PC-3 (cell line): ENCODE measurements at regions not wholly inside any gene's neighbourhood (a gene's known extent, or its start where the extent isn't known, plus 50 kb on each side); places are given as distances from the start of the nearest gene placed in this dataset.

ENCODE experiments used
- ATAC-seq: fragments of 200-7000 bp; cut with Tn5 transposase; 2 replicates; pipeline ENCODE4 v1.9.1; 2020; ENCODE audit warnings: mild to moderate bottlenecking, moderate library complexity
- BruUV-seq: library from RNA; stranded (reverse); fragments of 400-500 nt; replicated peaks from 2 replicates; lab custom pipeline; 2021; lab: Mats Ljungman, UMichigan
- CTCF ChIA-PET: fragments of 300-600 bp; sonication (Branson Sonifier 250); formaldehyde crosslinking; loops from one replicate; lab custom pipeline; 2022; ENCODE audit warnings: antibody characterized with exemption; lab: Charles Lee
- POLR2A ChIA-PET: fragments of 300-600 bp; sonication (Branson Sonifier 250); formaldehyde crosslinking; loops from one replicate; lab custom pipeline; 2022; ENCODE audit warnings: antibody characterized with exemption; ENCODE audit not compliant: unreplicated experiment; lab: Charles Lee
- DNase-seq: peaks from one replicate; pipeline ENCODE4 v3.0.0-alpha.2; 2015
- H2AFZ ChIP-seq: fragments of 300-600 bp; sonication (generic); 2 replicates; pipeline ENCODE4 v1.6.0; 2016; ENCODE audit warnings: antibody characterized with exemption, low read length
- H3F3A ChIP-seq: fragments of 300-600 bp; sonication (generic); one replicate; pipeline ENCODE4 v1.6.0; 2017; ENCODE audit warnings: antibody characterized with exemption, low read length, control low read depth, mild to moderate bottlenecking; ENCODE audit not compliant: unreplicated experiment
- H3K27ac ChIP-seq: fragments of 300-600 bp; sonication (generic); 2 replicates; pipeline ENCODE4 v1.5.1; 2016; ENCODE audit warnings: mild to moderate bottlenecking, low read length
- H3K27me3 ChIP-seq: fragments of 300-600 bp; sonication (generic); 2 replicates; pipeline ENCODE4 v1.6.1; 2016; ENCODE audit warnings: low read length, mixed read lengths
- H3K36me3 ChIP-seq: fragments of 300-600 bp; sonication (generic); 2 replicates; pipeline ENCODE4 v1.6.1; 2016; ENCODE audit warnings: low read depth, mixed run types, low read length, mixed read lengths
- H3K4me1 ChIP-seq: fragments of 300-600 bp; sonication (generic); 2 replicates; pipeline ENCODE4 v1.5.1; 2016; ENCODE audit warnings: low read length; ENCODE audit not compliant: insufficient read depth
- H3K4me2 ChIP-seq: fragments of 300-600 bp; sonication (generic); 2 replicates; pipeline ENCODE4 v1.6.0; 2016; ENCODE audit warnings: low read length
- H3K4me3 ChIP-seq: fragments of 300-600 bp; sonication (generic); 2 replicates; pipeline ENCODE4 v1.5.1; 2016; ENCODE audit warnings: mild to moderate bottlenecking, low read length, mixed read lengths
- H3K79me2 ChIP-seq: fragments of 300-600 bp; sonication (generic); 2 replicates; pipeline ENCODE4 v1.6.1; 2017; ENCODE audit warnings: low read length, mixed read lengths
- H3K9ac ChIP-seq: fragments of 300-600 bp; sonication (generic); 2 replicates; pipeline ENCODE4 v1.6.0; 2016; ENCODE audit warnings: mild to moderate bottlenecking, low read length
- H3K9me2 ChIP-seq: fragments of 300-600 bp; sonication (generic); replicated peaks from 2 replicates; pipeline ENCODE4 v1.6.1; 2016; ENCODE audit warnings: mixed run types, low read length, mixed read lengths
- H3K9me3 ChIP-seq: fragments of 300-600 bp; sonication (generic); 2 replicates; pipeline ENCODE4 v1.6.1; 2016; ENCODE audit warnings: low read length, mixed read lengths
- H4K20me1 ChIP-seq: fragments of 300-600 bp; sonication (generic); 2 replicates; pipeline ENCODE4 v1.6.1; 2016; ENCODE audit warnings: low read length, mixed read lengths
- EZH2 ChIP-seq: fragments of 300-600 bp; sonication (generic); IDR thresholded peaks from one replicate; pipeline ENCODE4 v1.6.1; 2017; ENCODE audit warnings: antibody characterized with exemption, mild to moderate bottlenecking, low read length; ENCODE audit not compliant: unreplicated experiment
- EZH2phosphoT487 ChIP-seq: fragments of 300-600 bp; sonication (generic); IDR thresholded peaks from 2 replicates; pipeline ENCODE4 v1.6.1; 2018; ENCODE audit warnings: mild to moderate bottlenecking, antibody characterized with exemption, low read length, borderline replicate concordance
- intact Hi-C: fragments of 100-400 bp; cut with micrococcal nuclease; formaldehyde crosslinking; loops from 2 replicates; pipeline ENCODE4 v1.9.0; 2023
- TF ChIP-seq, protein P1 (sequence below): fragments of 300-600 bp; sonication (generic); conservative IDR thresholded peaks from 2 replicates; pipeline ENCODE4 v1.5.1; 2017; ENCODE audit warnings: antibody characterized with exemption, low read depth, mild to moderate bottlenecking, low read length

DNA sequence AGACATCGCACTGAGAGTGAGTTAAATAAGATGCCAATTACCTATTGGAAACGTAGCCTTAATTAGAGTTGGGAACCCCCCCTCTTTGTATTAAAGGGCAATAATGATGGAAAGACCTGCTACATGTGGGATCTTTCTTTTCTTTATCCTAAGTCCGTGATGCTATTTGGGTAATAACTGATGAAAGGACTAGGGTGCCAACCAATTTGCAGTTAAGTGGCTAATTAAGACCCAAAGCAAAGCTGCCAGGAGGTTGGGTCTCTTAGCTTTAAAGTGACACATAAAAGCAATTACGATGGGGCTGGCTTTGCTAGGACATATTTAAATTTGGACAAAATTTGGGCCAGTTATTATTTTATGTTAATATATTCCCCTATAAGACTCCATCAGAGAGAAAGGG, 728.8 kb downstream of the NR2F1-AS1 start:
- TF ChIP-seq EZH2phosphoT487 (no peak), EZH2 (no peak)
- no peaks in the 10 kb centered on the region for H3K79me2 ChIP-seq
- intact Hi-C loops, result no loop called here

DNA sequence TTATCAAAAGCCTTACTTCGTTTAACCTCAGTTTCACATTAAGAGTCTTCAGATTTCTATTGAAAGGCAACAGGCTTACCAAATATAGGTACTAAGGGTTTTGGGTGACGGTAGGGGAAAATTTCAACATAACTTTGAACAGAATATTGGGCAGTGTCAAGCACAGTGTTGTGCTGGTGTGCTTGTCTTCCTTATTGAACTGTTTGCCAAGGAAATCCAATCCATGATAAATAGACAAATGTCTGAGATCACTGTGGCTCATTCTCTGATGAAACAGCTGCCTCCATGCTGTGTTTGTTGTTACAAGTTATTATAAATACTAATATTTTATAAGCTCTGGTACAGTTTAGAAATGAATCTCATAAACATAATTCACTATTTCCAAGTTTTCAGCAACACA, 730.1 kb downstream of the NR2F1-AS1 start:
- H3K4me3 ChIP-seq, result no peak overlapping the region
- no peaks in the 10 kb centered on the region for H3K27me3 ChIP-seq
- intact Hi-C loops, result no loop called here
- H3K4me2 ChIP-seq, result no peak overlapping the region
- ChIA-PET POLR2A (no interaction called here), CTCF (no interaction called here)
- no peaks in the 10 kb centered on the region for H3K36me3 ChIP-seq
- H3K79me2 ChIP-seq, result no peaks in the 10 kb centered on the region
- H4K20me1 ChIP-seq, result no peaks in the 10 kb centered on the region
- no peak overlapping the region for H3K27ac ChIP-seq
- no peak for ATAC-seq
- TF ChIP-seq EZH2 (no peak), EZH2phosphoT487 (no peak)
- TF ChIP-seq, protein P1, sequence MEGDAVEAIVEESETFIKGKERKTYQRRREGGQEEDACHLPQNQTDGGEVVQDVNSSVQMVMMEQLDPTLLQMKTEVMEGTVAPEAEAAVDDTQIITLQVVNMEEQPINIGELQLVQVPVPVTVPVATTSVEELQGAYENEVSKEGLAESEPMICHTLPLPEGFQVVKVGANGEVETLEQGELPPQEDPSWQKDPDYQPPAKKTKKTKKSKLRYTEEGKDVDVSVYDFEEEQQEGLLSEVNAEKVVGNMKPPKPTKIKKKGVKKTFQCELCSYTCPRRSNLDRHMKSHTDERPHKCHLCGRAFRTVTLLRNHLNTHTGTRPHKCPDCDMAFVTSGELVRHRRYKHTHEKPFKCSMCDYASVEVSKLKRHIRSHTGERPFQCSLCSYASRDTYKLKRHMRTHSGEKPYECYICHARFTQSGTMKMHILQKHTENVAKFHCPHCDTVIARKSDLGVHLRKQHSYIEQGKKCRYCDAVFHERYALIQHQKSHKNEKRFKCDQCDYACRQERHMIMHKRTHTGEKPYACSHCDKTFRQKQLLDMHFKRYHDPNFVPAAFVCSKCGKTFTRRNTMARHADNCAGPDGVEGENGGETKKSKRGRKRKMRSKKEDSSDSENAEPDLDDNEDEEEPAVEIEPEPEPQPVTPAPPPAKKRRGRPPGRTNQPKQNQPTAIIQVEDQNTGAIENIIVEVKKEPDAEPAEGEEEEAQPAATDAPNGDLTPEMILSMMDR, result no peak
- no peak overlapping the region for H2AFZ ChIP-seq
- no TSS peak for BruUV-seq
- H3K9me3 ChIP-seq, result no peaks in the 10 kb centered on the region
- peaks cover 4% of the 10 kb centered on the region for H3K4me1 ChIP-seq
- no peak for DNase-seq
- no peak overlapping the region for H3K9ac ChIP-seq
- H3F3A ChIP-seq, result no peaks in the 10 kb centered on the region
- no peaks in the 10 kb centered on the region for H3K9me2 ChIP-seq

More for the DNA sequence above, 728.8 kb downstream of the NR2F1-AS1 start:
- ChIA-PET CTCF (no interaction called here), POLR2A (no interaction called here)
- Histone ChIP-seq H4K20me1 (no peaks in the 10 kb centered on the region), H2AFZ (no peak overlapping the region), H3F3A (no peaks in the 10 kb centered on the region), H3K27ac (no peak overlapping the region), H3K9me2 (no peaks in the 10 kb centered on the region), H3K4me2 (no peak overlapping the region), H3K27me3 (no peaks in the 10 kb centered on the region), H3K9me3 (no peaks in the 10 kb centered on the region), H3K4me3 (no peak overlapping the region), H3K36me3 (no peaks in the 10 kb centered on the region), H3K9ac (no peak overlapping the region), H3K4me1 (no peaks in the 10 kb centered on the region)
- DNase-seq (no peak), ATAC-seq (no peak)
- no TSS peak for BruUV-seq

DNA sequence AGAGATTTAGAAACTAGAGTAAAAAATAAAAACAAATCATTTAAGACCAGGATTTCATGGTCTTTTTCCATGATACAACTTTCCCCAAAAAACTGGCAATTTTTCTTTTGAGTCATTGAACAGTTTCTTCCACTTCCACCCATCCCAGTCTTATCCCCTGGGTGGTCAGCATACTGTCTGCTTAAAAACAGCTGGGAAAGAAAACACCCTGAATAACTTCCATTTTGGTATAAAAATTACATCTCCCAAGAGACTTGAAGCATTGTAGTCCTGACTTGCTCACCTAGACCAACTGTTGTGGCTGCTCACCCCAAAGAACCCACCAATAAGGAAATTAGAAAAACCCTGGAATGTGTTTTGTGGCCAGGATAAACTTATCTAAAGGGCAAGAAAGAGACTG, 731.3 kb downstream of the NR2F1-AS1 start:
- H3K36me3 ChIP-seq, result no peaks in the 10 kb centered on the region
- POLR2A ChIA-PET, result no interaction called here

More for the DNA sequence above, 731.3 kb downstream of the NR2F1-AS1 start:
- BruUV-seq, result no TSS peak
- Histone ChIP-seq H3K27ac (no peak overlapping the region), H3F3A (no peaks in the 10 kb centered on the region), H3K9me2 (no peaks in the 10 kb centered on the region), H3K4me1 (peaks cover 12% of the 10 kb centered on the region), H2AFZ (no peak overlapping the region), H4K20me1 (no peaks in the 10 kb centered on the region), H3K9ac (no peak overlapping the region), H3K4me3 (no peak overlapping the region), H3K27me3 (no peaks in the 10 kb centered on the region), H3K79me2 (no peaks in the 10 kb centered on the region), H3K9me3 (no peaks in the 10 kb centered on the region), H3K4me2 (no peak overlapping the region)
- TF ChIP-seq, protein P1, result no peak
- CTCF ChIA-PET, result no interaction called here
- intact Hi-C loops, result no loop called here
- DNase-seq, result no peak
- ATAC-seq, result no peak
